ENCODE measurements at regions not wholly inside any gene's neighbourhood (a gene's known extent, or its start where the extent isn't known, plus 50 kb on each side); places are given as distances from the start of the nearest gene placed in this dataset.

DNA sequence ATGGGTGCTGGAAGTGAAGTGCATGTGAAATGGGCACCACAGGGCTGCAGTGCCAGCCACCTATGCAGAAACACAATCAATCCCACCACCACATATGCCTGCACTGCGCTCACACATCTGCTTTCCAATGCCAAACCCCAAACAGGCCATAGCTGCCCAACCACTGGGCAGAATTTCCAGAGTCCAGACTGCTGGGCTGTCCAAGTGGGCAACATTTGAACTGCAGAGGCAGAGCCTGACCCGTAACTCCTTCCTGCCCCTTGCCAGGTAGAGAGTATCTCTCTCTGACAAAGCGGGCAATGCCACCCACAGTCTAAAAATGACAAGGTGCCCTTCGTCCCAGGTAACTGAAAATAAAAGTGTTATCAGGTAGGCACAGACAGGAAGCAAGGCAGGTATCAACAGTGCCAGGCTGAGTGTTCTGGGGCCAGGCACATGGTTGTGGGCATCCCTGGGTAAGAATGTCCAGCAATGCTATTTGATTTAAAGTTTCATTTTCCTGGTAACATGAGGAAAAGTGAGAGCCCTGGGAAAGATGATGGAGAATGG lies 79.5 kb downstream of the FOXA2 start:
- TF ChIP-seq YY1 (IDR thresholded peaks at IDR 0.05; ENCODE audit: insufficient read depth, insufficient read length) (no peak), ZNF274 (IDR thresholded peaks at IDR 0.05; ENCODE audit: low read depth, low read length) (no peak)
